ENCODE measurements at regions not wholly inside any gene's neighbourhood (a gene's known extent, or its start where the extent isn't known, plus 50 kb on each side); places are given as distances from the start of the nearest gene placed in this dataset.

- TF ChIP-seq STAT6 (CRISPR knock-in tag; conservative IDR thresholded peaks at IDR 0.05; ENCODE audit: low read depth), result no peak
- no peak for TF ChIP-seq NR1H2 (CRISPR knock-in tag; IDR thresholded peaks at IDR 0.05)
- TF ChIP-seq ELF4 (CRISPR knock-in tag; IDR thresholded peaks at IDR 0.05; ENCODE audit: low read depth), result no peak
- TF ChIP-seq CTCF (IDR thresholded peaks at IDR 0.05), result no peak
- no peak for TF ChIP-seq ETV6 (CRISPR knock-in tag; IDR thresholded peaks at IDR 0.05)
- no peak for TF ChIP-seq ZNF232 (CRISPR knock-in tag; IDR thresholded peaks at IDR 0.05)
- no peak for TF ChIP-seq ZNF532 (CRISPR knock-in tag; IDR thresholded peaks at IDR 0.05; ENCODE audit: borderline replicate concordance)
- TF ChIP-seq FOXP1 (CRISPR knock-in tag; IDR thresholded peaks at IDR 0.05; ENCODE audit: borderline replicate concordance), result no peak
- TF ChIP-seq NR2C2 (CRISPR knock-in tag; IDR thresholded peaks at IDR 0.05), result no peak
- TF ChIP-seq ERG (CRISPR knock-in tag; IDR thresholded peaks at IDR 0.05), result no peak
- TF ChIP-seq ATF2 (CRISPR knock-in tag; IDR thresholded peaks at IDR 0.05; ENCODE audit: borderline replicate concordance, low read depth), result no peak
These were observed 63.3 kb upstream of the TPM1 start for GRCh38 chr15:62979252-62979651.
